HG02852 (cell line): ENCODE measurements at regions not wholly inside any gene's neighbourhood (a gene's known extent, or its start where the extent isn't known, plus 50 kb on each side); places are given as distances from the start of the nearest gene placed in this dataset.

ENCODE experiments used
- ATAC-seq: cut with Tn5 transposase; IDR thresholded peaks from one replicate; pipeline ENCODE4 v1.9.1; 2021; ENCODE audit warnings: mild to moderate bottlenecking, moderate library complexity; ENCODE audit not compliant: unreplicated experiment

GRCh38 chr10:29962166-29962850 lies 97.1 kb downstream of the JCAD start:
- ATAC-seq, result no peak

GRCh38 chr10:29961351-29961750 lies 98.0 kb downstream of the JCAD start:
- no peak for ATAC-seq

DNA sequence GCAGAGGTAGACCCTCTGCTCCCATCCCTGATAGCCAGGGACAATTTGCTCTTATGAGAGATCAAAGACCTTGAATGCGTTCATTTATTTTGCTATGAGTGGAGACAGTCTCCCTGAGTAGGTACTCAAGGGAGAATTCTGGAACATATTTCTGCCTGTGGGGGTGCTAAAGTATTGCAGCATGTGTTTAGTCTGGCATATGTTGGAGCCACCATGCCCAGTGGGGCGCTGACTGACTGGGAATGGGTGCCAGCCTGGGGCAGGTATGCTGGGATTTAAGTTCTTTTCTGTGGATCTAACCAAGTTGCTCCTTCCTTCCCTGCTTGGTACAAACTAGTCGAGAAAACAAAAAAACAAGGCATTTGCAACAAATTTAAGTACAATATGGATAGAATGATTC lies 99.1 kb downstream of the JCAD start:
- ATAC-seq, result no peak

DNA sequence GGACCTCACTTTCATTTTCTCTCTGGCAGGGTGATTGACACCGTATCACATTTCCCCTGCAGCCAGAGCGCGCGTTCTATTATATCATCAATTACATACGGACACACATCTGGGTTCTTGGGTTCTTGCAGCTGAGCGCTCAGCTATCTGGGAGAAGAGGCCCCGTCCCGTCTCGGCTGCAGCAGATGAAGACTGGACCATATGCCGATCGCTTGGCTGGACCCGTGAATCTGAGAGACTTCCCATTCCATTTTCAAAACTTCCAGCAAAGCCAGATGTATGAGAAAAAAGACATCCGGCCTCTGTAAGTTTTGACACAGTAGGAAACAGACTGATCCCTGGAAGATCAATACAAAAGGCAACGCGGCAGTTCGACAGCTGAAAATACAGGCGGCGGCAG lies 99.8 kb downstream of the JCAD start:
- no peak for ATAC-seq

DNA sequence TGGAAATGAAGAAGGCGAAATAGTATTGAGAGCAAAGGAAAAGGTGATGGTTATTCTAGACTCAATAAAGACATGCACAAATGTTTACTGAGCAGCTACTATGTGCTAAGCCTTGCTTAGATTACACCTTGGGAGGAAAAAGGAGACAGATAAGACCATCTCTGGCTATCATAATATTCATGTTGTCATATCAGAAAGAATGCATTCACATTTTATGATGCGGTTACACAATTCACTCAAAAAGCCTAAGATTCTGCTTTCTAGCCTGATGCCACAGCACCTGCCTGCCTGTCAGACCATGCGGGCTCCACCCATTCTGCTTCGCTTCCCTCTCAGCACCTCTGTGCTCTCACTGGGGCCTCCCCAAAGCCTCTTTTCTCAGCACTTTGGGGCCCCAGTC lies 100.9 kb downstream of the JCAD start:
- no peak for ATAC-seq

- ATAC-seq, result no peak
These were observed 101.5 kb downstream of the JCAD start for GRCh38 chr10:29957907-29958331.

- no peak for ATAC-seq
These were observed 102.2 kb downstream of the JCAD start for GRCh38 chr10:29957236-29957635.

DNA sequence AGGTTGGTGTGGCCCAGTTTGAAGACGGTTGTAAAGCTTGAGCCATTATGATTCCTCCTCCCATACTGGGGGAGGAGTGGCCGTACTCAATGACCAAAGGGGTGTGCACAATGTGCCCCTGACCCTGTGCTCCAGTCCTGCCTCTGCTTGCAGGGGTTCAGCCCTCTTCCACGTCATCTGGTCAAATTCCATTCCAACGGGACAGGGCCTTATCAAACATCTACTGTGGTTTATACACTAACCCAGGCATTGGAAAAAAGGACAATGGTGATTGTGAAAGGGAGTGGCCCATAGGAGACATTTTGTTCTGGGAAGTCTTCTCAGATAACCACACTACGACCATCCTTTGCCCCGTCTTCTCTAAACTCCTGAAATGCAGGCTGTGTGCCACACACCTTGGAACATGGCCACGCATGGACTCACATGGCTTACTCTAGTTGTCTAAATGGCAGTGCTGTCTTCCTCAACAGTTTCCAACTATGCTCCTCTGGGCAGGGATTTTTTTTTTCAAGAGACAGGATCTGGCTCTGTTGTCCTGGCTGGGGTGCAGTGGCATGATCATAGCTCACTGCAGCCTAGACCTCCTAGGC lies 103.0 kb downstream of the JCAD start:
- no peak for ATAC-seq

DNA sequence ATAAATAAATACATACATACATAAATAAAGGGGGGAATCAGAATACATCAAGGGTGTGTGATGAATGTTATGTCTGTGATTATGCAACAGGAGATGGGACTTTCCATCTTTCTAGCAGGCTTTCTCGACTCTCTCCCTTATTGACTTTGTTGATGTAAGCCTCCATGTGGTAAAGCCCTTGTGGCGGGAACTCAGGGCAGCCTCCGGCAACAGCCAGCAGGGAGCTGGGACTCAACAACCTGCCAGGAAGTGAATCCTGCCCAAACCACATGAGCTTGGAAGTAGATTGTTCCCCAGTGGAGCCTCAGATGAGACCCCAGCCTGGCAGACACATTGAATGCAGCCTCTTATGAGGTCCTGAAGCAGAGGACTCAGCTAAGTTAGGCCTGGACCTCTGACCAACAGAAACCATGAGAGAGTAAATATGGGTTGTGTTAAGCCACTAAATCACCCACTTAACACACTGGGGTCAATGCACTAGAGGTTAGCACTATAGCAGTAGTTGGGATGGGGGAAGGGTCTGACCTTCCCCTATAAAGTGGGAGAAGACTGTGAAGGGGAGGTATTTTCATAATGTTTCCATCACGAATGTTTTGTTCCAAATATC lies 104.0 kb downstream of the JCAD start:
- no peak for ATAC-seq

GRCh38 chr10:29951441-29951931 lies 107.9 kb downstream of the JCAD start:
- no peak for ATAC-seq

- ATAC-seq, result no peak
These were observed 109.0 kb downstream of the JCAD start for GRCh38 chr10:29950391-29950790.

- no peak for ATAC-seq
These were observed 109.9 kb downstream of the JCAD start for GRCh38 chr10:29949411-29950011.

DNA sequence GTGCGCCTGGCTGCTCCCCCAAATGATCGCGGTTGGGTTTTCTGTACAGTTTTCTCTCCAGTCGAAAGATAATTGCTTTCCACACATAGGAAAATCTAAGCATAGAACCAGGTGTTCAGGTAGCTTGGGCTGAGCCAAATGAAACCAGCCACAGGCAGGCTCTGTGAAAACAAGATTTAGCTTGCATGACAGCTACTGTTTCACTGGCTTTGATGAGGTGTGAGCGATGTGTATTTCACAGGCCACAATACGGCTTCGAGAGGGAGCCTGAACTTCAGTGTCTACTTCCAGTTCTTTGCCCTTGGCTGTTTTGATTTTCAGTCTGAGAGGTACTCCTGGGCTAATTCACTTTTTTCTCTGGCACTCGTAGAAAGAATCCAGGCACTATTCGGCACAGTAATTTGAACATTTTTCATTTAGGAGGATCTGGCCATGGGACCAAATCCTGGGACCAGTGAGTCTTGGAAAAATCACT lies 110.5 kb downstream of the JCAD start:
- no peak for ATAC-seq

GRCh38 chr10:29947701-29948060 lies 111.7 kb downstream of the JCAD start:
- ATAC-seq, result no peak

DNA sequence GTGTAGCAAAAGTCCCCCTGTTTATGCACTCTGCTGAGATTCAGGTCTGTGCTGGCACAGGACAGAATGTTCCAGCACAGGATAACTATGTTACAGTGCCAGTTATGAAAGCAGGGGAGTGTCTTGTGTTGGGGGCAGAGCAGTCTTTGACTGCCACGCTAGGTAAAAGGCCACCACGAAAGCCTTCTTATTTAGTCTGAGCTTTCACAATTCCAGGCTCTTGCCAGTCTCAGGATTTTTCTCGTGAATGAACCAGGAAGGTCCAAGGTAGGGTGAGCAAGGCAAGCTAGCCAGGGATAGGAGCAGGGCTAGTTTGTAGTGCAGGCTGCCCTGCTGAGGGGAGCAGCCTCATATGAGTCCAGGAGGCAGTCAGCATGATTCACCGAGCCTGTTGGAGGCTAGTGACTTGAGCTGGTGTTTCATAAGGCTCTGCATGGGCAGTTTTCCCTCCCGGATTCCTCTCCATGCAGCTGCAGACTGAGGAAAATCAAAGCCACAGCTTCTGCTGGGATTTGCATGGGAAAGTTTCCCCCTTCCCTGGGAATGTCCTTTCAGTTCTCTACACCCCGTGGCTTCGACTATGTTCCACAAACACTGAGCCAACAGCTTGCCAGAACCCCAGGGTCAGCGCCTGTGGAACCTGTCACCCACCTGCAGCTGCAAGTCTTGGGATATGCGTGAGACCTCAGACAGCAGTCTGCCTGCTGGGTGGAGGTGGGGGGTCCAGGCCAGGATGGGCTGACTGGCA lies 112.3 kb downstream of the JCAD start:
- no peak for ATAC-seq

GRCh38 chr10:29946614-29946952 lies 112.8 kb downstream of the JCAD start:
- no peak for ATAC-seq

- ATAC-seq, result no peak
These were observed 117.9 kb downstream of the JCAD start for GRCh38 chr10:29941476-29941875.

GRCh38 chr10:29932991-29933390 lies 126.4 kb downstream of the JCAD start:
- no peak for ATAC-seq

DNA sequence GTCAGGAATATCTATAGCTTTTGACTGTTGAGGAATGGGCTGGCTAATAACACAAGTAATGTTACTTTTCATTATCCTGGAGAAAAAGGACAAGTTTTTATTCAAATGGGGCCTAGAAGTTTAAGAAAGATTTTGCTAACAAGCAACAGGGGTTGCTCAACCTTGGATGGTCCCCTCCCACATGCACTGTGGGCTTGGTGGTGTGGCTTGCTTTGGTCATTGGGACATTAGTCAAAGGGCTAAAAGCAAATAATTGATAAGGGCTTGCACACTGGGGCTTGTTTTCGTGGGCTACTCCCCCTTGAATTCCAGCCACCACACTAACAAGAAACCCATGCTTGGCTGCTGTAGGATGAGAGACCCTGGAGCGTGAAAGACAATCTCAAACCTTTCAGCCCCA lies 127.6 kb downstream of the JCAD start:
- no peak for ATAC-seq

DNA sequence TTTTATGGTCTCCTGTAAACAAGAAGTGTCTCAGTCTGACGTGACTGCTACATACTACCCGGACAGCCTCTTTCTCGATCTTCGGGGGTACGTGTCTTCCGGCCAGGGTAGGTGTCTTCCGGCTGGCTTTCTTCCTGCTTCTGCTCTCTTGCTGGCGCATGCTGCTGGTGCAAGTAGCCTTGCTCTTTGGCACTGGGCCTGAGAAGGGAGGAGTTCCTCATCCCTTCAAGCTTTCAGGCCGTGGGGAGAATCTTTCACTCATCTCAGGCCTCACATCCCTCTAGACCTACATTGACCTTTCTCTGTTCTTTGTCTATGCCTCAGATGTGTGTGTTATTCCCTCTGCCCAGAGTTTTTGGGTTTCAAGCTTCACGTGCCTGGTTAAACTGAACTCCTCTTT lies 130.4 kb downstream of the JCAD start:
- ATAC-seq, result no peak

GRCh38 chr10:29926693-29927048 lies 132.7 kb downstream of the JCAD start:
- ATAC-seq, result no peak
